Fibroblast of skin of right quadriceps (primary cell): ENCODE measurements at regions not wholly inside any gene's neighbourhood (a gene's known extent, or its start where the extent isn't known, plus 50 kb on each side); places are given as distances from the start of the nearest gene placed in this dataset.

Experiments used
- DNase-seq: peaks from one replicate; pipeline ENCODE4 v3.0.0-alpha.2; 2013

DNA sequence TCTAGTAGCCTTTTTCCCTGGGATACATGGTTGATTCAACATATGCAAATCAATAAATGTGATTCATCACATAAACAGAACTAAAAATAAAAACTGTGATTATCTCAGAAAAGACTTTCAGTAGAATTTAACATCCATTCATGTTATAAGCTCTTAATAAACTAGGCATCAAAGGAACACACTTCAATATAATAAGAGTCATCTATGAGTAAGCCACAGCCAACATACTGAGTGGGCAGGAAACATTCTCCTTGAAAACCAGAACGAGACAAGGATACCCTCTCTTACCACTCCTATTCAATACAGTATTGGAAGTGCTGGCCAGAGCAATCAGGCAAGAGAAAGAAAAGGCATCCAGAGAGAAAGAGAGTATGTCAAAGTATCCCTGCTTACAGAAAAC lies 239.9 kb downstream of the ATPSCKMT start:
- DNase-seq: no peak

DNA sequence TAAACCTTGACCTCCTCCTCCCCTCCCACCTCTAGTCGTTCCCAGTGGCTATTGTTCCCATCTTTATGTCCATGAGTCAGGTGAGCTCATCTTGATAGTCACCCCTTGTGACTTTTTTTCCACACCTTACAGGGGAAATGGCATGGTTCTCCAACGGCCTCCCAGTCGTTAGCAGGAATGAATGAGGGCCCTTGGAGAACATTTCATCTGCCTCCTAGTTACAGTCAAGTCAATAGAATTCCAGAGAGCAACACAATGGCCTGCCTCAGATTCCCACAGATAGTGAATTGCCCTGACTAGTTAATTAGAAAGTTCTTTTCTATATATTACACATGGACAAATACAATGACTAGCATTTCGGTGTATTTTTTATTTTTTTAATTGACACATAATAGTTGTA lies 262.6 kb downstream of the ATPSCKMT start:
- no peak for DNase-seq

DNA sequence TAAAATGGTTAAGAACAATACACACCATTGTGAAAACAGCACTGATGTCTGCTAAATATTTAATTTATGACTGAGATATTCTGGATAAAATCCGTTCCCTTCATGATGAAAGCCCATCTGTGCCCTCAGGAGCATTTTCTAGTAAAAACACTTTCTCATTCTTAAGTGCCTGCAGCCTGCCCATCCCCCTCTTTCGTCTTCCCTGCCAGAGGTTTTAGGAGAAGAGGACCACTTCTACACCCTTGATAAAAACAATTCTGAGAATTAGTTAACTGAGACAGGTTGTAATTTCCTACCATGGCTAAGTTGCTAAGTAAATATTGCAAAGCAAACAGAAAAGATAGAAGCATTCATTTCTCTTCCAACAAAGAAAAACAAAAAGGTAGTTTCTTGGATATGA lies 272.6 kb downstream of the ATPSCKMT start:
- DNase-seq: no peak

DNA sequence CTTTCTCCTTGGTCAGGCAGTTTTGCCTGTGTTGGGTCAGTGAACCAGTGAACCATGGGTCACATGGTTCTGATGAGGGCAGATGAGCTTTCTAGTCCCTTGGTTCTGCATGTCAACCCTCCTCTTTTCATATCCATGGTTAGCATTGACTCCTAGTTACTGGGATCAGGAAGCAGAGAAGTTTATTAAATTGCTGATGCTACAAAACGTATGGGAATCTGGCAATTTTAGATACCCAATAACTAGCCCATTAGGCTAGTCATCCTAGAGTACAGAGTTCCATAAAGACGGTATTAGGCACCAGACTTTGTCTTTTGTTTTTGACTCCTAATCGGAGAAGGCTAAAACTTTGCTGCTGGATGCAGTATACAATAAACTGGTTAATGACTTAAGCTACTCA lies 273.1 kb downstream of the ATPSCKMT start:
- DNase-seq: no peak

DNA sequence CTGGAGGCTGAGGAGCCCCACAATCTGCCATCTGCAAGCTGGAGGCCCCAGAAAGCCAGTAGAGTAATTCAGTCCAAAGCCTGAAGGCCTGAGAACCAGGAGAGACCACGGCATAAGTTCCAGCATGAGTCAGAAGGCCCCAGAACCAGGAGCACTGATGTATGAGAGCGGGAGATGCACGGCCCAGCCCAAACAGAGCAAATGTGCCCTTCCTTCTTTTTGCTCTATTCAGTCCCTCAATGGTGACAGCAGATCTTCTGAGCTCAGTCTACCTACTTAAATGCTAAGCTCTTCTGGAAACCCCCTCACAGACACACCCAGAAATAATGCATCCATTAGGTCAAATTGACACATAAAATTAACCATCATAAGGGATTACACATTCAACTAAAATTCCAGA lies 277.6 kb downstream of the ATPSCKMT start:
- no peak for DNase-seq

DNA sequence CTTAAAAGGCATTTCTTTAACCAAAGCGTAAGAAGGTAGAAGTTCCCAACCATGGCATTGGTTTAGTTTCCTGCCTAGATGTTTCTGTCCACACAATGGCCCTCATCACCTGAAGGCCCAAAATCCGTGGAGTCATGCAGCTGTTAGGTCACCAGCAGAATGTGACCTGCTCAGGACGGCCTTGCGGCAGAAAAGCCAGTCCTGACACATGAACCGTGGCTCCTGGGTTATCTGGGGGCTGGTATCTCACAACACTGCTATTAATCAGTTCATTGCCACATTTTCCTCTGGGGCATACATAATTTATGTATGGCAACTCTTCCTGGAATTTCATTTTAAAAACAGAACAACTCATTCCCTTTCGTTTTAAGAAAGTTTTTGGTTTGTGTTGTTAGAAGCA lies 278.4 kb downstream of the ATPSCKMT start:
- DNase-seq: no peak

DNA sequence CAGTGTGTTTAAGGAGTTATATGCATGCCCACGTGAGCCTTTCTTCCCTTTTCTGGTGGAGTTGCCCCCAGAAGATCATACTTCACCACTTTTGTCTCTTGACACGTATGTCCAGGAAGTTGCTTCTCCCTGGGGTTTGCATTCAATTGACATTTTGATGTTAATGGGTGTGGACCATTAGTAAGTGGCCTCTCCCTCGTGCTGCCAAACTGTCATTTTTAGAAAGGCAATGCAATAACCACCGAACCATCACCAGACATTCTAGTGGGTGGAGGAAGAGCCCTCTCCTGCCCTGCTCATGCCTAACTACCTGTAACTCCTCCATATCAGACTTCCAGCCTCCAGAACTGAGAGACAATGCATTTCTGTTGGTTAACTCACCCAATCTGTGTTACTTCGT lies 290.8 kb downstream of the ATPSCKMT start:
- no peak for DNase-seq

DNA sequence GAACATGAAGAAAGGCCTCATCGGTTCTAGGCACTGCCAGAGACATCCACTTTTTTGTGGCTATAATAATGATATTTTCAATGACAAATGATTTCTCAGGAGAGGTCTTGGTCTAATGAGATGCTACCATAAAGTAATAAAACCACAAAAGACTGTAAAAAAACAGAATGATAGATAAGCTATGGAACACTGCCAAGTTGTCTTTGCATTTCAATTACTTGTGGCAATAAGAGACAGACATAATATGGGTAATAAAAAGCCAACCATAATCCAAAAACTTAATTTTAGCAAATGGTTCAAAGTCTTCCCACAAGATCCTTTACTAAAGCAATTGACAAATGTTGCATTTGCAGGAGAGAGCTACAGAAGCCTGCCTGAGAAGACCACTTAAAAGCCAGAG lies 292.5 kb downstream of the ATPSCKMT start:
- no peak for DNase-seq

DNA sequence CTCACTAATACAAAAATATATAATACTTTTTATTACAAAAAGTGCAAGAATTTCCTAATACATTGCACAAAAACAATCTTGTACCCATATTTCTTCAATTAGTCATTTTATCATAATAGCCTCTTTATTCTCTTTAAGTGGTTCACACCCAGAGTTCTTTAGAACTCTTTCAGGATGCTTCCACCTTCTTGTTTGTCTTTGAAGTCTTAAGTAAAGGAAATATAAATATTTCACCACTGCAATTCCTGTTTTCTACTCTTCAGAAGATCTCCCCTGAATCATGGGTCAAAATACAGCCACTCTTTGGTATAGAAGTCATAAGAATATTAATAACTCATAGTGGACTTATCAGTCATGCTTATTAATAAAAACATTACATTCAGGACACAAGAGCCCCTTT lies 293.0 kb downstream of the ATPSCKMT start:
- no peak for DNase-seq

DNA sequence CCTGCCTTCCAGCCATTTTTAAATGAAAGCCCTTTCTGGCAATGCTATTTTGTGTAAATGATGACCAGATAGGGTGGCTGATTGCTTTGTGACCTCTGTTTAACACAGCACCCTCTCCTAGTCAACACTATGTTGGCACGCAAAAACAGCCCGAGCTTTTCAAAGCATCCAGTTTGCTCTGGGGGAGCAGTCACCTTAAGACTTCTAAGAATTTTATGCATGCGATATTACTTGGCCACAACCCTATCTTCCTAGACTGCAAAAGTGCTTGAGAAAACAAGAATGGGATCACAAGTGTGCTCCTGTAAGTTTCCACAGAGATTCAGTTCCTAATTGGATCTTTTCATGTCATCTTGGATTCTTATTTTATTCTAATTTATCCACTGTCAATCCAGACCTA lies 294.1 kb downstream of the ATPSCKMT start:
- no peak for DNase-seq

DNA sequence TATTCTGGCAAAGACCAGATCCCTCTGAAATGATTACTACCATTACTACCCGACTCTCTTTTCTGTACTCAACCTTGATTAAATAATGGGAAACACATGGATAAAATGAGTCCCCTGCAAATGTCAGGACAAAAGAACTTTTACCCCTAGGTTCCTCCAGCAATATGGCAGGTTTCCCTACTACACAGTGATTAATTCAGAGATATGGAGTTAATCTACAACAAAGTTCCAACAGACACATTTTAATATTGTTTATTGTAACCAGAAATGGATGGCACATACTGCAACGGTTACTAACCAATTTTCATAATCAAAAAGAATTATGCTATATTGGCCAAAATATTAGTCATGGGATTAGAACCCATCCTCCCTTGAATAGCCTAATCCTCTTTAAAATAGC lies 294.8 kb downstream of the ATPSCKMT start:
- no peak for DNase-seq

DNA sequence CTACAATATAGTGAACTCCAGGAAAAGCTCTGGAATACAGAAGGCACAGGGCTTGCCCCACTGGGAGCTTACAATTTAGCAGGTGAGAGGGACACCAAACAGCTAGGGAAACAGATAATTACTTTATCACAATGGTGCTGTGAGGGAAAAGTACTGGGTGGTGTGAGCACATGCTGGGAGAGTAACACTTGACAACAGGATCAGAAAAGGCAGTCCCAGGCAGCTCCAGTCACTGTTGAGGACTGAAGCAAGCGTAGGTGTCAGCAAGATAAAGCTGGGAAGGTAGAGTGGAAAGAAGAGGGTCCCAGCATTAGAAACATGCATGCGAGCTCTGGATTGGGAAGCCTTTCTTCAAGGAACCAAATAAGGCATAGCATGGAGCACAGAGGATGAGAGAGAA lies 296.0 kb downstream of the ATPSCKMT start:
- no peak for DNase-seq

DNA sequence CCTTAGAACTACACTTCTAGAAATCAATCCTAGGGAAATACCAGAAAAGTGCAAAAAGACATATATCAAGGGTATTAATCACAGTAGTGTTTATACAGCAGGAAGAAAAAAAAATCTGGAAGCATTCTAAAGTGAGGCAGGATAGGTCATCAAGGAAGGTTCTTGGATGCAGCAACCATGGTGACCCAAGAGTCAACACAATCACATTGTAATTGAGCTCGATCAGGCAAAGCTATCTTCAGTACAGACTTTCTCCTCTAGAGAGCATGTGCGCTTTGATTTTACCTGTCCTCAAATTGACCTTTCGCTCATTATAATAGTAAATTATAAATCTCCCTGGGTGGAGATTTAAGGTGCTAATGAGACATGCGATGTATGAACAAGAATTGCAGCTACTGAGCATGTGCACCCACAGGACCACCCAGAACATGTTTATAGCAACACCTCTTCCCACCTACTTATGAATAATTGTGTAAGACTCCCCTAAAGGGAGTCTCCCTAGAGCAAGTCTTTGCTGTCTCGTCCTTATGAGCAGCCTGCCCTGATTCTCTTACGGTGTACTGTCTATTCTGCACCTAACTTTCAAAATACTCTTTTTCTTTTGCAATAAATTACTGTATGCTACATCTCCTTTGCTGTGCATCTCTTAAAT lies 297.7 kb downstream of the ATPSCKMT start:
- DNase-seq: no peak

DNA sequence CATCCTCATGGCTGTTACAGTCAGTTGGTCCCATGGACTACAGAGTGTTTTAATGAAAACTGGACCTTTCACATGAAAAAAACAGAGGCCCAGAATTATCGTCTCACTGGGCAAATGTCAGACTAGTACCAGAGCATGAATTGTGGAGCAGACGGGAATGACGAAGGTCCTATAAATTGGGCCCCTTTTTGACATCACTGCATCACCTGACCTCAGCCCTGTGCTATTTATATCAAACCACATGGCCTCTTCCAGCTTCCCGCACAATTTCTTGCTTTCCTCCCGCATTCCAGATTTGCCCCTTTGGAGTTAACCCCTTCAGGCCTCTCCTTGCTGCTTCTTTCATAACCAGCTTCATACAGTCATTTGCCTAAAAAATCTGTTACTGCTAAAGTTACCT lies 301.7 kb downstream of the ATPSCKMT start:
- DNase-seq: peak; percentile 30

DNA sequence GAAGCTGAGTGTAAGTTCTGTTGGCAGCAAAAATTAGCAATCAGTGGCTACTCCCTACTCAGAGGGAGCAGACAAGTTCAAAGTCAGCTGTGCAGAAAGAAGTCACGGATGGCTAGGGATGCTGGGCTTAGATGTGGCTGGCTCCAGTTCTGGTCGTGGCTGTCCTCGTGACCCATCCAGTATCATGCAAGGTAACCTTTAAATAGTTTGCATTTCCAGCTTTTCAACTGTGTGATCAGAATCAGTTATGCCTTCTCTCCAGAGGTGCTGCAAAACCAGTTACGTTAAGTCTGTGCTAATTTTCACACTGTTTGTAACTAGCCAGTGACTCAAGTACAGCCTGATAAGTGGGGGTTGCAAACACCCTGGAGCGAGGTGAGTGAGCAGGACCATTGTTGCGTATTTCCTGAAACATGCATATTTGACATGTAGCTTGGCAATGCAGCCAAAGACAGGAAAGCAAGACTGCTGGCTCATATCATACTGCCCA lies 302.4 kb downstream of the ATPSCKMT start:
- DNase-seq: peak; percentile 9

DNA sequence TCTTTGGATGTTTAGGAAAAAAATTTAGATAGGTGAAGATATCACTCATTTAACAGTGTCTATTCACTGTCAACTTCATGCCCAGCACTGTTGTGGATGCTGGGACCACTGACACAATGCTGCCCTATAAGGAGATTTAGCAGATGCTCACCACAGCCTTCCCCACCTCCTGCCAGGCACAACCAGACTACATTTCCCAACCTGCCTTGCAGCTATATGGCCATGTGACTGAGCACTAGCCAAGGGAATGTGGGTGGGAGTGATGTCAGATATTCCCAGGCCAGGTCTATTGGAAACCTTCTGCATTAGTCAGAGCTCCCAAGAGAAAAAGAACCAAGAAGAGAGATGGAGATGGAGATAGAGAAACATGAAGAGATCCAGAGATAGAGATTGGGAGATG lies 302.6 kb upstream of the TAS2R1 start:
- peak; percentile 81 for DNase-seq

DNA sequence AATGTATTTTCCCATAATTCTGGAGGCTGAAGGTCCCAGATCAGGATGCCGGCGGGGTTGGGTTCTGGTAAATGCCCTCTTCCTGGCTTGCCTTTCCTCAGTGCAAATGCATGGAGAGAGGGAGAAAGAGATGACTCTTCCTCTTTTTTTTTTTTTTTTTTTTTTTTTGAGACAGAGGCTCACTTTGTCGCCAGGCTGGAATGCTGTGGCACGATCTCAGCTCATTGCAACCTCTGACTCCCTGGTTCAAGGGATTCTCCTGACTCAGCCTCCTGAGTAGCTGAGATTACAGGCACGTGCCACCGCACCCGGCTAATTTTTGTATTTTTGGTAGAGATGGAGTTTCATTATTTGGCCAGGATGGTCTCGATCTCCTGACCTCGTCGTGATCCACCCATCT lies 300.0 kb upstream of the TAS2R1 start:
- DNase-seq: peak; percentile 39

DNA sequence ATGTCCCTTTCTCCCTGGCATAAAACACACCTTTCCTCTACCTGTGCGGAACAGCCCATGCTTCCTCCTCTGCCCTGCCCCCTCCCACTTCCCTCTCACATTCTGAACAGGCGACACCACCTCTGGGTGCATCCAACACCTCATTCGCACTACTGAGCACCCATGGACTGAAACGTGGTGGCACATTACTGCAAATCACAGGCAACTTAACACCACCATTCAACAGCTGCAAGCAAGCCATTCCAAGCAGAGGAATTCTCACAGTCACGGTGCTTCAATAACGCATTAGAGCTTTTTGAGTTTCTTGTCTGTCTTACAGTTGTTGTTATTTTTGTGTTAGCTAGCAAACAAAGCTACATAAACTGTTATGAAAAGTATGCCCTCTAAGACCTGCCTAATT lies 298.2 kb upstream of the TAS2R1 start:
- no peak for DNase-seq

DNA sequence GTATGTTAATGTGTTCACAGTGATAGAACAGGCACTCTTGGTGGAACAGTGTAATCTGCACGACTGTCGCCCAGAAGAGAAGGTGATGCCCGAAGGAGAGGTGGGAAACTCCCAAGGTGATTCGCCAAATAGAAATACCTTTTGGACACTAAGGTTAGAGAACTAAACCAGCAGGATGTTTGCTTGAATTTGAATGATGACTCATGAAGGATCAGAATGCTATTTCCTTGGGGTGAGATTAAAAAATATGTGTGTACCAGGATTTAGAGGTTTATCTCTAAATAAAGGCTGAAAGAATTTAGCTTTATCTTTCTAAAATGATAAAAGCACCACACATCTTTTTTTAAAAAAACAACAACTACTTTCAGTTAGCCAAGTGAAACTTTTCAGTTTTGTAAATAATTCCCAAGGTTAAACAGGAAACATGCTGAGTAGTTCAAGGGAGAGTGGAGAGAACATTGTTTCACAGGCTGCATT lies 297.4 kb upstream of the TAS2R1 start:
- peak; percentile 19 for DNase-seq

DNA sequence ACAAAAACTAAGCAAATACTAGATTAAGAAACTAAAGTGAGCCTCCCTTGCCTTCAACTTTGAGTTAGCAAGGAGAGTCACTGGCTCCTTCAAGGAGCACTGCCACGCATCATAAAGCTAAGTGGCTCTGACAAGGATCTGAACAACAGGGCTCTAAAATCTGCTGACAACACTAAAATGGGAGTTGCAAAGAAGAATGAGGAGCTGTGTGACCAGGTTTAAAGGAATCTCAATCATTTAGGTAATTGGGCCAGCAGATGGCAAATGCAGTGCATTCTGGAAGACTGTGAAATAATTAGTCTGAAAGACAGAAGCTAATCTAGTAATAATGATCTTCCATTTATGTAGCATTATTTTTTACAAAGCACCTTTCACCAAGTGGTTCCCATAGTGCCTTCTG lies 297.0 kb upstream of the TAS2R1 start:
- peak; percentile 64 for DNase-seq

DNA sequence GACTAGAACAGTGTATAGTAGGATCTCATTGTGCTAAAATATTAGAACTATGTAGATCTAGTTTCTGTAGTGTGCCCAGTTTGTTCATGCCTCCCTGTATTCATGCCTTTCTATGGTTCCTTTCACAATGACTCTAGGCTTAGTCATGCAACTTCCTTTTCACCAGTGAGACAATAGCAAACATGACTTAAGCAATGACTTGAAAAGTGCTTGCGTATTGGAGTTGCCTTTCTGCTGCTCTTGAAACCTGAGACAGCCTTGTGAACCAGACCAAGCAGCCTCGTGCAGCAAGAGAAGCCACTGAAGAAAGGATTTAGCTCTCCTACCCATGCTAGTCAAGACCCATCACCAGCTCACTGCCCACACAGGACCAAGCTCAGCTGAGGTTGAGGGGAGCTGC lies 294.5 kb upstream of the TAS2R1 start:
- peak; percentile 95 for DNase-seq

DNA sequence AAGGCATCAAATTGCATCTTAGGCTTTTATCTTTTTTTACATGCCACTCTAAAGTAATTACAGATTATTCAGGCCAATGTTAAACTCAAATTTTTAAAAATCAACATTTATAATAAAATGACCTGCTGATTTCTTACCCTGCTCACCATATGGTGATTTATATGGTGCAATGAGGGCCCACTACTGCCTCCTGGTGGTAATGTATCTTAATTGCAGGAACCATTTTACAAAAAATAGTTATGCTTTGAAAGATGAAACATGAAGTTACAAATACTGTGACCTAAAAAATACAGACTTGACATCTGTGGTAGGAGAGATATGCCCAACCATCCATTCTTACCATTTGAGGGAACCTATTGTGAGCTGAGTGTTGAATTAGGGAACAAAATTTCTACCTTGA lies 292.6 kb upstream of the TAS2R1 start:
- no peak for DNase-seq

DNA sequence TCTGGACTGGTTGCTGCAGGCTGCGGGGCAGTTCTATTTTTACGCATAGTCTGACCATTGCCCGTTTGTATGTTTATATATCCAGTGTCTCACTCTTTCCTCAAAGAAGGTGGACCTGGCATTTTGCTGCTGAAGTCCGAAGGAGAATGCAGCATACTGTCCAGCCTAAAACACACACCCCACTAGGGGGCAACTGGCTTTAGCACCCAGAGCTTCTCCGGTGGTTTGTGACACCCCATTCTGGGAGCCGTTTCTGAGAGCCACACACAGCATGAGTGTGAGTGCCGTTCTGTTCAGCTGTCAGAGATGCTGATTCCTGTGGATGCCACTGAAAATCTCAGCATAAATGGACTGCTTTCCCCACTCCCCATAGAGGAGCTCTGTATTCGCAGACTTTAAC lies 290.5 kb upstream of the TAS2R1 start:
- DNase-seq: no peak

DNA sequence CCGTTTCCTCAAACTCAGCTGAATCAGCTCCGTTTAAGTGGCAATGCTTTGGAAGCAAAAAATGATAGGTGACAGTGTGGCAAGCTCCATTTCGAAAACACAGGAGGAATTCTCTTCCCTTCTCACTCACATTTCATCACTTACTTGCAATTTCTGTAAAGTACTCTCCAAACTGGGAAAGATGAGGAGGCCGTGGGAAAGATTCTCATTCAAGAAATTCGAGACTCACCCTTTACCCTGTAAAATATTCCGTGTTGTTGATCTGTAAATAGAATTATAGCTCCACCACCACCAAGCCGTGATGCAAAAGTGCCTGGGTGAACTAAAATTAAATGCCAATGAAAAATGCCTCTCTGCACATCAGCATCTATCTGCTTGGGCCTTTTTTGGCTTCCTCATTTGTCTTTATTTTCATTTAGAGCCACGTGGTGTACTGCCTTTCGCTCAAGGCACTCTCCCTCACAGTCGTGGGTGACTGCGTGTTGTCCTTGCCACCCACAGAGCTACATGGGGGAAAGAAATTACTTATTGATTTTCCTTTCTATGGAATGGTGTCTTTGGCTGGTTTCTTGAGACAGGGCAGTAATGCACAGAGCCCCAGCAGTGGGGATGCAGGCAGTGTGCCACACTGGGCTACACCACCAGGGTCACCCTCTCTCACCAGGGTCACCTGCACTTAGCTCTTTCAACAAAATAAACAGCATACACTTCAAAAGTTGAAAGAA lies 289.3 kb upstream of the TAS2R1 start:
- no peak for DNase-seq

DNA sequence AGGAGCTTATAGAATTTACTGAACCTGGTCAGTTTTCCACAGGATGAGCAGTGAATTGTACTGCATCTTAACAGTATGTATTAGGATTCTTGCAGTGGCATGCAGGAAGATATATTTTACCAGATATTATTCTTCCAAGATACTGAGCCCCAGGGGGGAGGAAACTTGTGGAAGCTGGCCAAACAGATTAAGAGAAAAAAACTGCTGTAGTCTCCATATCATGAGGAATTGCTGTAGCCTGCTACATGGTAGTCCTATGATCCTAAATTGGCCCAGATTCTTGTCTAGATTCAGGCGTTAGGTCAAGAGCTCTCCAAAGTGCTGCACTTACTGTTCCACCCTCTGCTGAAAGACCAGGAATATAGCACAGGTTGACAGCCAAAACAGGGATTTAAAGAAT lies 275.5 kb upstream of the TAS2R1 start:
- DNase-seq: no peak
